ENCODE measurements at regions not wholly inside any gene's neighbourhood (a gene's known extent, or its start where the extent isn't known, plus 50 kb on each side); places are given as distances from the start of the nearest gene placed in this dataset.

GRCh38 chr2:174015428-174015827 lies 50.3 kb upstream of the SP3 start:
- H3K4me2 ChIP-seq = no peak overlapping the region
- POLR2A ChIA-PET = interaction anchor here (1.7 kb wide), 1 partner anchor 9 kb away, joined by 5 read pairs; no protein-coding TSS in a partner anchor
- no peak for TF ChIP-seq NRF1 (IDR thresholded peaks at IDR 0.05; ENCODE audit: low read depth, low read length)
- no peak for TF ChIP-seq GATA2 (CRISPR knock-in tag; IDR thresholded peaks at IDR 0.05)
- no peak for TF ChIP-seq POLR2AphosphoS5 (IDR thresholded peaks at IDR 0.05; ENCODE audit: low read depth, low read length)
- no peak for TF ChIP-seq RXRA (IDR thresholded peaks at IDR 0.05; ENCODE audit: borderline replicate concordance, low read depth)
- TF ChIP-seq SIN3A (IDR thresholded peaks at IDR 0.05; ENCODE audit: borderline replicate concordance, low read depth, low read length) = no peak
- no peak for TF ChIP-seq FOSL2 (IDR thresholded peaks at IDR 0.05; ENCODE audit: borderline replicate concordance, low read depth)
- no peak for TF ChIP-seq NFIC (IDR thresholded peaks at IDR 0.05; ENCODE audit: borderline replicate concordance)
- TF ChIP-seq MEF2A (IDR thresholded peaks at IDR 0.05; ENCODE audit: borderline replicate concordance, low read depth) = no peak
- TF ChIP-seq RAD21 (IDR thresholded peaks at IDR 0.05; ENCODE audit: low read length) = no peak
- no peak for TF ChIP-seq TCF12 (IDR thresholded peaks at IDR 0.05)

More at GRCh38 chr2:174015428-174015827, 50.3 kb upstream of the SP3 start:
- 27% methylated on average over 2 of the region's 2 CpGs for WGBS (ENCODE audit: low lambda C conversion rate)
- no peaks in the 10 kb centered on the region for H4K20me1 ChIP-seq (ENCODE audit: insufficient read depth)
- peaks cover 0 to 9% of the 10 kb centered on the region in 2 experiments; a peak in 2 of 4 replicates for H3K4me1 ChIP-seq (ENCODE audit: control insufficient read depth in 1 of 2, insufficient read depth in 2 of 2, low read depth in 1 of 2, low read length in 1 of 2)
- H3F3A ChIP-seq (replicated peaks; ENCODE audit: insufficient read depth) = no peaks in the 10 kb centered on the region
- H3K36me3 ChIP-seq (replicated peaks in 1 of 2; ENCODE audit: control insufficient read depth in 1 of 2, insufficient read depth in 2 of 2, low read length in 1 of 2) = no peaks in the 10 kb centered on the region
- H3K27me3 ChIP-seq (ENCODE audit: insufficient read depth) = no peaks in the 10 kb centered on the region
- no peaks in the 10 kb centered on the region for H3K79me2 ChIP-seq (ENCODE audit: insufficient read depth)
- no peak overlapping the region for H2AFZ ChIP-seq (ENCODE audit: low read depth)
- H3K27ac ChIP-seq (ENCODE audit: low read depth in 2 of 2, low read length in 1 of 2) = no peak overlapping the region
- DNase-seq = no peak
- H3K4me3 ChIP-seq (ENCODE audit: low read depth in 2 of 2, low read length in 1 of 2) = no peak overlapping the region
- CTCF ChIA-PET = interaction anchor here (1.9 kb wide), 1 partner anchor 9 kb away, joined by 7 read pairs; no protein-coding TSS in a partner anchor
- H3K9me2 ChIP-seq = no peaks in the 10 kb centered on the region
- no peak overlapping the region for H3K9ac ChIP-seq
- H3K9me3 ChIP-seq = no peaks in the 10 kb centered on the region

Data from SK-N-SH (cell line).